Caco-2 (cell line): ENCODE measurements at regions not wholly inside any gene's neighbourhood (a gene's known extent, or its start where the extent isn't known, plus 50 kb on each side); places are given as distances from the start of the nearest gene placed in this dataset.

Experiments
- BruUV-seq: library from RNA; stranded (reverse); fragments of 400-500 nt; replicated peaks from 2 replicates; lab custom pipeline; 2021; lab: Mats Ljungman, UMichigan
- CTCF ChIA-PET: fragments of 300-600 bp; sonication (Branson Sonifier 250); formaldehyde crosslinking; loops from one replicate; lab custom pipeline; 2022; ENCODE audit warnings: antibody characterized with exemption; lab: Charles Lee
- POLR2A ChIA-PET: fragments of 300-600 bp; sonication (Branson Sonifier 250); formaldehyde crosslinking; loops from one replicate; lab custom pipeline; 2022; ENCODE audit warnings: antibody characterized with exemption; lab: Charles Lee
- DNase-seq, 2 experiments: peaks; one replicate each; pipeline versions ENCODE4 v3.0.0 to v3.0.0-alpha.2; 2020 to 2022
- H3K27me3 ChIP-seq: replicated peaks from 2 replicates; pipeline ENCODE4 v1.6.0; 2011; ENCODE audit warnings: low read length; ENCODE audit not compliant: control insufficient read depth, insufficient read depth
- H3K36me3 ChIP-seq: 2 replicates; pipeline ENCODE4 v1.5.1; 2011; ENCODE audit warnings: low read length; ENCODE audit not compliant: control insufficient read depth, insufficient read depth
- H3K4me1 ChIP-seq: fragments of 250-450 bp; sonication (Bioruptor Pico); 2 replicates; pipeline ENCODE4 v1.5.1; 2020; ENCODE audit warnings: mild to moderate bottlenecking
- H3K4me3 ChIP-seq: 2 replicates; pipeline ENCODE4 v1.5.1; 2011; ENCODE audit warnings: low read depth, mild to moderate bottlenecking, control low read depth, low read length
- H3K9me3 ChIP-seq: fragments of 250-450 bp; sonication (Bioruptor Pico); 2 replicates; pipeline ENCODE4 v1.5.1; 2020; ENCODE audit warnings: mild to moderate bottlenecking, moderate library complexity
- H3K27ac Mint-ChIP-seq: one replicate; pipeline ENCODE4 v1.8.0; 2022; ENCODE audit warnings: mixed read lengths; ENCODE audit not compliant: unreplicated experiment
- H3K27me3 Mint-ChIP-seq: one replicate; pipeline ENCODE4 v1.8.0; 2022; ENCODE audit warnings: mixed read lengths; ENCODE audit not compliant: insufficient read depth, unreplicated experiment
- H3K36me3 Mint-ChIP-seq: one replicate; pipeline ENCODE4 v1.8.0; 2022; ENCODE audit warnings: mild to moderate bottlenecking, mixed read lengths; ENCODE audit not compliant: insufficient read depth, unreplicated experiment
- H3K4me1 Mint-ChIP-seq: one replicate; pipeline ENCODE4 v1.8.0; 2022; ENCODE audit warnings: low read depth, mixed read lengths; ENCODE audit not compliant: unreplicated experiment
- H3K4me3 Mint-ChIP-seq: one replicate; pipeline ENCODE4 v1.8.0; 2022; ENCODE audit warnings: mild to moderate bottlenecking, moderate library complexity, mixed read lengths; ENCODE audit not compliant: unreplicated experiment
- H3K9me3 Mint-ChIP-seq: one replicate; pipeline ENCODE4 v1.8.0; 2022; ENCODE audit warnings: mixed read lengths; ENCODE audit not compliant: unreplicated experiment
- CTCF ChIP-seq, 2 experiments: fragments of 200-600 bp in 1 of 2; IDR thresholded peaks; 1 replicate in 1 of 2; 2 replicates in 1 of 2; pipeline versions ENCODE4 v1.5.1 to v1.8.0; 2011 to 2022; ENCODE audit warnings: antibody characterized with exemption in 1 of 2, control low read depth in 1 of 2, inconsistent platforms in 1 of 2, low read depth in 1 of 2, low read length in 1 of 2, mild to moderate bottlenecking in 1 of 2, moderate library complexity in 1 of 2; ENCODE audit not compliant: insufficient read depth in 1 of 2, severe bottlenecking in 1 of 2, unreplicated experiment in 1 of 2
- intact Hi-C: fragments of 100-400 bp; cut with micrococcal nuclease; formaldehyde crosslinking; loops from one replicate; pipeline ENCODE4 v1.10.0; 2022; ENCODE audit not compliant: unreplicated experiment

GRCh38 chr2:146214394-146214929 lies 1630.4 kb upstream of the ACVR2A start:
- no peaks in the 10 kb centered on the region for H3K9me3 ChIP-seq
- no peak for DNase-seq
- ChIA-PET POLR2A (no interaction called here), CTCF (no interaction called here)
- 0 out of 2 replicates have a peak, but pooled peaks cover 3% of the 10 kb centered on the region for H3K4me1 ChIP-seq
- intact Hi-C loops, result loop anchor here (5.0 kb wide), 1 partner anchor 67 kb away; no protein-coding TSS in a partner anchor
- H3K27me3 ChIP-seq, result no peaks in the 10 kb centered on the region
- H3K27me3 Mint-ChIP-seq, result no peaks in the 10 kb centered on the region
- no peak overlapping the region for H3K4me3 Mint-ChIP-seq
- BruUV-seq, result no TSS peak
- no peak for TF ChIP-seq CTCF (IDR thresholded peaks at IDR 0.05; ENCODE audit: insufficient read depth in 1 of 2, low read depth in 1 of 2, low read length in 1 of 2, severe bottlenecking in 1 of 2, unreplicated experiment in 1 of 2)
- no peaks in the 10 kb centered on the region for H3K4me1 Mint-ChIP-seq
- no peaks in the 10 kb centered on the region for H3K36me3 ChIP-seq
- H3K27ac Mint-ChIP-seq, result no peak overlapping the region
- H3K9me3 Mint-ChIP-seq, result peaks cover 10% of the 10 kb centered on the region
- H3K4me3 ChIP-seq, result no peak overlapping the region
- no peaks in the 10 kb centered on the region for H3K36me3 Mint-ChIP-seq

GRCh38 chr2:146213674-146214073 lies 1631.2 kb upstream of the ACVR2A start:
- ChIA-PET CTCF (no interaction called here), POLR2A (no interaction called here)
- BruUV-seq, result no TSS peak
- no peaks in the 10 kb centered on the region for H3K36me3 ChIP-seq
- no peak overlapping the region for H3K27ac Mint-ChIP-seq
- H3K27me3 ChIP-seq, result no peaks in the 10 kb centered on the region
- no peaks in the 10 kb centered on the region for H3K36me3 Mint-ChIP-seq
- no peaks in the 10 kb centered on the region for H3K27me3 Mint-ChIP-seq
- H3K4me3 ChIP-seq, result no peak overlapping the region
- no peak for TF ChIP-seq CTCF (IDR thresholded peaks at IDR 0.05; ENCODE audit: insufficient read depth in 1 of 2, low read depth in 1 of 2, low read length in 1 of 2, severe bottlenecking in 1 of 2, unreplicated experiment in 1 of 2)
- DNase-seq, result no peak
- no peaks in the 10 kb centered on the region for H3K4me1 Mint-ChIP-seq
- H3K4me3 Mint-ChIP-seq, result no peak overlapping the region
- intact Hi-C loops, result loop anchor here (5.0 kb wide), 1 partner anchor 66 kb away; no protein-coding TSS in a partner anchor
- H3K4me1 ChIP-seq, result 0 out of 2 replicates have a peak, but pooled peaks cover 3% of the 10 kb centered on the region
- H3K9me3 Mint-ChIP-seq, result peaks cover 10% of the 10 kb centered on the region
- H3K9me3 ChIP-seq, result no peaks in the 10 kb centered on the region

- Histone ChIP-seq H3K4me1 (0 out of 2 replicates have a peak, but pooled peaks cover 3% of the 10 kb centered on the region), H3K27me3 (no peaks in the 10 kb centered on the region), H3K9me3 (no peaks in the 10 kb centered on the region), H3K4me3 (no peak overlapping the region), H3K36me3 (no peaks in the 10 kb centered on the region)
- intact Hi-C loops, result loop anchor here (5.0 kb wide), 1 partner anchor 65 kb away; no protein-coding TSS in a partner anchor
- Mint-ChIP-seq H3K27ac (no peak overlapping the region), H3K36me3 (no peaks in the 10 kb centered on the region), H3K9me3 (peaks cover 10% of the 10 kb centered on the region), H3K27me3 (no peaks in the 10 kb centered on the region), H3K4me1 (no peaks in the 10 kb centered on the region), H3K4me3 (no peak overlapping the region)
- no peak for DNase-seq
- TF ChIP-seq CTCF (IDR thresholded peaks at IDR 0.05; ENCODE audit: insufficient read depth in 1 of 2, low read depth in 1 of 2, low read length in 1 of 2, severe bottlenecking in 1 of 2, unreplicated experiment in 1 of 2), result no peak
- ChIA-PET POLR2A (no interaction called here), CTCF (no interaction called here)
- no TSS peak for BruUV-seq
Measured at GRCh38 chr2:146212602-146213001, 1632.2 kb upstream of the ACVR2A start.
